PC-3 (cell line): ENCODE measurements at regions not wholly inside any gene's neighbourhood (a gene's known extent, or its start where the extent isn't known, plus 50 kb on each side); places are given as distances from the start of the nearest gene placed in this dataset.

ENCODE experiments used
- ATAC-seq: fragments of 200-7000 bp; cut with Tn5 transposase; 2 replicates; pipeline ENCODE4 v1.9.1; 2020; ENCODE audit warnings: mild to moderate bottlenecking, moderate library complexity
- BruUV-seq: library from RNA; stranded (reverse); fragments of 400-500 nt; replicated peaks from 2 replicates; lab custom pipeline; 2021; lab: Mats Ljungman, UMichigan
- CTCF ChIA-PET: fragments of 300-600 bp; sonication (Branson Sonifier 250); formaldehyde crosslinking; loops from one replicate; lab custom pipeline; 2022; ENCODE audit warnings: antibody characterized with exemption; lab: Charles Lee
- POLR2A ChIA-PET: fragments of 300-600 bp; sonication (Branson Sonifier 250); formaldehyde crosslinking; loops from one replicate; lab custom pipeline; 2022; ENCODE audit warnings: antibody characterized with exemption; ENCODE audit not compliant: unreplicated experiment; lab: Charles Lee
- DNase-seq: peaks from one replicate; pipeline ENCODE4 v3.0.0-alpha.2; 2015
- H2AFZ ChIP-seq: fragments of 300-600 bp; sonication (generic); 2 replicates; pipeline ENCODE4 v1.6.0; 2016; ENCODE audit warnings: antibody characterized with exemption, low read length
- H3F3A ChIP-seq: fragments of 300-600 bp; sonication (generic); one replicate; pipeline ENCODE4 v1.6.0; 2017; ENCODE audit warnings: antibody characterized with exemption, low read length, control low read depth, mild to moderate bottlenecking; ENCODE audit not compliant: unreplicated experiment
- H3K27ac ChIP-seq: fragments of 300-600 bp; sonication (generic); 2 replicates; pipeline ENCODE4 v1.5.1; 2016; ENCODE audit warnings: mild to moderate bottlenecking, low read length
- H3K27me3 ChIP-seq: fragments of 300-600 bp; sonication (generic); 2 replicates; pipeline ENCODE4 v1.6.1; 2016; ENCODE audit warnings: low read length, mixed read lengths
- H3K36me3 ChIP-seq: fragments of 300-600 bp; sonication (generic); 2 replicates; pipeline ENCODE4 v1.6.1; 2016; ENCODE audit warnings: low read depth, mixed run types, low read length, mixed read lengths
- H3K4me1 ChIP-seq: fragments of 300-600 bp; sonication (generic); 2 replicates; pipeline ENCODE4 v1.5.1; 2016; ENCODE audit warnings: low read length; ENCODE audit not compliant: insufficient read depth
- H3K4me2 ChIP-seq: fragments of 300-600 bp; sonication (generic); 2 replicates; pipeline ENCODE4 v1.6.0; 2016; ENCODE audit warnings: low read length
- H3K4me3 ChIP-seq: fragments of 300-600 bp; sonication (generic); 2 replicates; pipeline ENCODE4 v1.5.1; 2016; ENCODE audit warnings: mild to moderate bottlenecking, low read length, mixed read lengths
- H3K79me2 ChIP-seq: fragments of 300-600 bp; sonication (generic); 2 replicates; pipeline ENCODE4 v1.6.1; 2017; ENCODE audit warnings: low read length, mixed read lengths
- H3K9ac ChIP-seq: fragments of 300-600 bp; sonication (generic); 2 replicates; pipeline ENCODE4 v1.6.0; 2016; ENCODE audit warnings: mild to moderate bottlenecking, low read length
- H3K9me2 ChIP-seq: fragments of 300-600 bp; sonication (generic); replicated peaks from 2 replicates; pipeline ENCODE4 v1.6.1; 2016; ENCODE audit warnings: mixed run types, low read length, mixed read lengths
- H3K9me3 ChIP-seq: fragments of 300-600 bp; sonication (generic); 2 replicates; pipeline ENCODE4 v1.6.1; 2016; ENCODE audit warnings: low read length, mixed read lengths
- H4K20me1 ChIP-seq: fragments of 300-600 bp; sonication (generic); 2 replicates; pipeline ENCODE4 v1.6.1; 2016; ENCODE audit warnings: low read length, mixed read lengths
- CTCF ChIP-seq: fragments of 300-600 bp; sonication (generic); conservative IDR thresholded peaks from 2 replicates; pipeline ENCODE4 v1.5.1; 2017; ENCODE audit warnings: antibody characterized with exemption, low read depth, mild to moderate bottlenecking, low read length
- EZH2 ChIP-seq: fragments of 300-600 bp; sonication (generic); IDR thresholded peaks from one replicate; pipeline ENCODE4 v1.6.1; 2017; ENCODE audit warnings: antibody characterized with exemption, mild to moderate bottlenecking, low read length; ENCODE audit not compliant: unreplicated experiment
- EZH2phosphoT487 ChIP-seq: fragments of 300-600 bp; sonication (generic); IDR thresholded peaks from 2 replicates; pipeline ENCODE4 v1.6.1; 2018; ENCODE audit warnings: mild to moderate bottlenecking, antibody characterized with exemption, low read length, borderline replicate concordance
- intact Hi-C: fragments of 100-400 bp; cut with micrococcal nuclease; formaldehyde crosslinking; loops from 2 replicates; pipeline ENCODE4 v1.9.0; 2023

GRCh38 chr11:134838708-134839107 lies 426.7 kb upstream of the B3GAT1 start:
- H2AFZ ChIP-seq = no peak overlapping the region
- peaks cover 35% of the 10 kb centered on the region for H3K27me3 ChIP-seq
- DNase-seq = no peak
- H3K4me1 ChIP-seq = no peaks in the 10 kb centered on the region
- H3K9me3 ChIP-seq = 0 out of 2 replicates have a peak, but pooled peaks cover under 1% of the 10 kb centered on the region
- no peaks in the 10 kb centered on the region for H3K9me2 ChIP-seq
- intact Hi-C loops = no loop called here
- H3K27ac ChIP-seq = no peak overlapping the region
- H4K20me1 ChIP-seq = no peaks in the 10 kb centered on the region
- ChIA-PET CTCF (no interaction called here), POLR2A (no interaction called here)
- BruUV-seq = no TSS peak
- H3K36me3 ChIP-seq = no peaks in the 10 kb centered on the region
- ATAC-seq = no peak
- no peak overlapping the region for H3K4me3 ChIP-seq
- TF ChIP-seq CTCF (no peak), EZH2phosphoT487 (no peak), EZH2 (no peak)
- H3K4me2 ChIP-seq = no peak overlapping the region
- H3K9ac ChIP-seq = no peak overlapping the region
- H3F3A ChIP-seq = no peaks in the 10 kb centered on the region
- no peaks in the 10 kb centered on the region for H3K79me2 ChIP-seq

DNA sequence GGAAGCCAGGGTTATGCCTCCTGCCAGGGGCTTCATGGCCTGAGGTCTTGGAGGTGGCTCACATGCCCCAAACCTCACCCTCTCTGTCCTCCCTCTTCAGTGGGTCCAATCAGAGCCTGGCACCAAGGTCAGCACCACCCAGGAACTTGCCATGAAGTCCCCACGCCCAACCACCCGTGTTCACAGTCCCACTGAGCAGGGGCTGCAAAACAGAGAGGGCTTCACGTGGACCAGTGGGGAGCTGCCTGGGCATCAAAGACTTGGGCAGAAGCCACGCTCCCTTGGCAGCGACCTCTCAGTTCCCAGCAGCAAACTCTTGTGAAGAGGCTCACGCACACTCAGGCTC lies 425.8 kb upstream of the B3GAT1 start:
- no TSS peak for BruUV-seq
- no peak overlapping the region for H2AFZ ChIP-seq
- ChIA-PET CTCF (no interaction called here), POLR2A (no interaction called here)
- no peak overlapping the region for H3K9ac ChIP-seq
- no peaks in the 10 kb centered on the region for H3K36me3 ChIP-seq
- H4K20me1 ChIP-seq = no peaks in the 10 kb centered on the region
- no peaks in the 10 kb centered on the region for H3F3A ChIP-seq
- no peak overlapping the region for H3K4me2 ChIP-seq
- no peak for DNase-seq
- H3K9me3 ChIP-seq = peaks cover 5% of the 10 kb centered on the region; the same call in 1 of the 2 replicates
- H3K9me2 ChIP-seq = no peaks in the 10 kb centered on the region
- TF ChIP-seq EZH2phosphoT487 = no peak
- TF ChIP-seq CTCF = no peak
- TF ChIP-seq EZH2 = no peak
- H3K27ac ChIP-seq = no peak overlapping the region
- H3K27me3 ChIP-seq = peaks cover 27% of the 10 kb centered on the region
- intact Hi-C loops = no loop called here
- H3K4me1 ChIP-seq = no peaks in the 10 kb centered on the region
- H3K4me3 ChIP-seq = no peak overlapping the region
- H3K79me2 ChIP-seq = no peaks in the 10 kb centered on the region
- no peak for ATAC-seq

DNA sequence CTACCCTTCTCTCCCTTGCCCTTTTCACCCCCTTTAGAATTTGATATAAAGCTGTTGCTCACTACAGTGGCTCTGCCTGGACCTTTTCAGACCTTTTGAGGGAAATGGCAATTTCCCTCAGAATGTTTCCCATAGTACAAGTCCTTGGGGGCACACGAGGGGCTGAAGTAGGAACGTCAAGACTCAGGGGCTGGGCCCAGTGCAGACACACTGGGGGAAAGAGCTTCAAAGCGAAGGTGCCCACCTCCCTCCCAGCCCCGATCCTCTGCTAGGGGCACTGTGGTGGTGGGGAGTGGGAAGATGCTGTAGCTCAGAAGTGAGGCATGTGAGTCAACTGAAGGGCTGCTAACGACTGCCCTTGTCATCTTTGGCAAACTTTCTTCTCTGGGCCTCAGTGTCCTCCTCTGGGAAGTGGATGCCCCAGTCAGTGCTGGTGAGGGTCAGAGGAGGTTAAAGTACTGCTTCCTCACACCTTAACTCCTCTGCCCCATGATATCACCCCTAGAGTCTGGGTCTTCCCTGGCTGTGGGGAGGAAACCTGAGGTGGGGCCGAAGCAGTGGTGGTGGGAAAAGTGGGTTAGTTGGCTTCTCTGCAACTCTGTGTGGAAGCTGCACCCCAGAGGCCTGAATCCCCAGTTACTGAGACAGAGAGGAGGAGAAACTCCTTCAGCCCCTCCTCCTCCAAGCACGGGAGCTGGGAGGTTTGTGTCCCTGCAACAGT lies 425.3 kb upstream of the B3GAT1 start:
- peaks cover 28% of the 10 kb centered on the region for H3K27me3 ChIP-seq
- no peak overlapping the region for H3K27ac ChIP-seq
- no peaks in the 10 kb centered on the region for H4K20me1 ChIP-seq
- H3K4me2 ChIP-seq = no peak overlapping the region
- POLR2A ChIA-PET = no interaction called here
- no peak for TF ChIP-seq EZH2
- no peak for TF ChIP-seq EZH2phosphoT487
- no peak for TF ChIP-seq CTCF
- no peak for DNase-seq
- no peaks in the 10 kb centered on the region for H3K9me2 ChIP-seq
- CTCF ChIA-PET = no interaction called here
- no peaks in the 10 kb centered on the region for H3K79me2 ChIP-seq
- H3K36me3 ChIP-seq = no peaks in the 10 kb centered on the region
- H3F3A ChIP-seq = no peaks in the 10 kb centered on the region
- intact Hi-C loops = no loop called here
- ATAC-seq = no peak
- H3K4me3 ChIP-seq = no peak overlapping the region
- H3K9ac ChIP-seq = no peak overlapping the region
- peaks cover 9% of the 10 kb centered on the region; the same call in 1 of the 2 replicates for H3K9me3 ChIP-seq
- H2AFZ ChIP-seq = no peak overlapping the region
- BruUV-seq = no TSS peak
- H3K4me1 ChIP-seq = no peaks in the 10 kb centered on the region
